Esophagus squamous epithelium (tissue), 4 donors: ENCODE measurements at regions not wholly inside any gene's neighbourhood (a gene's known extent, or its start where the extent isn't known, plus 50 kb on each side); places are given as distances from the start of the nearest gene placed in this dataset.

Experiments
- POLR2A ChIP-seq, 4 donors: fragments of 450-650 bp; IDR thresholded peaks; one replicate each; pipeline ENCODE4 v1.6.1; 2017; ENCODE audit warnings: antibody characterized with exemption in 4 of 4, mild to moderate bottlenecking in 4 of 4, moderate library complexity in 3 of 4
- TF ChIP-seq, protein P1 (sequence below), 6 experiments: fragments of 450-650 bp in 4 of 6; fragments of 200-600 bp in 2 of 6; sonication (generic) in 2 of 6; IDR thresholded peaks; one replicate each; pipeline ENCODE4 v1.5.1; 2016 to 2019; ENCODE audit warnings: antibody characterized with exemption in 6 of 6, mild to moderate bottlenecking in 4 of 6, moderate library complexity in 4 of 6

DNA sequence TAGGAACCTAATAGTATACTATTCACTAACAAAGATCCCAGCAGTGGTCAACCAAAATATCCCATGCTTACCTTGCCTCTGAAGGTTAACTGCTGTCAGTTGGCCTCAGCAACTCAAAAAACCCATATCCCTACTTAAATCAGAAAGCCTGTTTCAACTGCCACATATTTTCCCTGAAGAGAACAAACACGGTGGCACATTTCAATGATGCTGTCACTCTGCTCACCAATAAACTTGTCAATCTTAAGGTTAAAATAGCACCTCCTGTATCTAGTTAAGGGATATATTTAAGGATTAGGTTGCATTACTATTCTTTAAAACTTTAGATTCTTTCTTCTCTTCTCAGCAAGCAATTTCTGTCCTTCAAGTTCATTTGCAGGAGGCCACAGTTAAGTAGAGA, 986.9 kb downstream of the CDH18 start:
- TF ChIP-seq POLR2A (IDR thresholded peaks at IDR 0.05): no peak
- TF ChIP-seq, protein P1, sequence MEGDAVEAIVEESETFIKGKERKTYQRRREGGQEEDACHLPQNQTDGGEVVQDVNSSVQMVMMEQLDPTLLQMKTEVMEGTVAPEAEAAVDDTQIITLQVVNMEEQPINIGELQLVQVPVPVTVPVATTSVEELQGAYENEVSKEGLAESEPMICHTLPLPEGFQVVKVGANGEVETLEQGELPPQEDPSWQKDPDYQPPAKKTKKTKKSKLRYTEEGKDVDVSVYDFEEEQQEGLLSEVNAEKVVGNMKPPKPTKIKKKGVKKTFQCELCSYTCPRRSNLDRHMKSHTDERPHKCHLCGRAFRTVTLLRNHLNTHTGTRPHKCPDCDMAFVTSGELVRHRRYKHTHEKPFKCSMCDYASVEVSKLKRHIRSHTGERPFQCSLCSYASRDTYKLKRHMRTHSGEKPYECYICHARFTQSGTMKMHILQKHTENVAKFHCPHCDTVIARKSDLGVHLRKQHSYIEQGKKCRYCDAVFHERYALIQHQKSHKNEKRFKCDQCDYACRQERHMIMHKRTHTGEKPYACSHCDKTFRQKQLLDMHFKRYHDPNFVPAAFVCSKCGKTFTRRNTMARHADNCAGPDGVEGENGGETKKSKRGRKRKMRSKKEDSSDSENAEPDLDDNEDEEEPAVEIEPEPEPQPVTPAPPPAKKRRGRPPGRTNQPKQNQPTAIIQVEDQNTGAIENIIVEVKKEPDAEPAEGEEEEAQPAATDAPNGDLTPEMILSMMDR (IDR thresholded peaks at IDR 0.05): no peak
